ENCODE measurements at regions not wholly inside any gene's neighbourhood (a gene's known extent, or its start where the extent isn't known, plus 50 kb on each side); places are given as distances from the start of the nearest gene placed in this dataset.
A peak's percentile ranks its signal among the peaks of the same experiment; 100 is the strongest.

DNA sequence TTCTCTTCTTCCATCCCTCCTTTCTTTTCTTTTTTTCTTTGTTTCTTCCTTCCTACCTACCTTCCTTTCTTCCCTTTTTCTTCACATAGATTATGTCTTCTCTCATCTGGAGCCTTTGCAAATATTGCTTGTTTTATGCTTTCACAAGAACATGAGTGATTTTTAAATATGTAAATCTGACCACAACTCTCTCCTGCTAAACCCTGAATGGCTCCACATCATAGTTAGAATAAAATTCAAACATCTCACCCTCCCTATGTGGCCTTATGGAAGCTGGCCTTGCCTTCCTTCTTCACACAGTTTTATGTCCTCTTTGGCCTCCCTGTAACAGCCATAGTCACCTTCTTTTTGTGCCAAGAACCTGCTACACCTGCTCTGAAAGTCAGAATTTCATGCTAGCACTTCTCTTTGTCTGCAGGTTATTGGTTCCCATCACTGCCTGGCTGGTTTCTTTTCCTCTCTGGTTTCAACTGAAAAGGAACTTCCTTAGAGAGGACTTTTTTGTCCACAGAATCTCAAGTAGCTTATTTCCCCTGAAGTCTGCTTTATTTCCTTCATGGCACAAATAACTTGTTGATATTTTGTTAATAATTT, 114.3 kb upstream of the TNC start:
- no peaks in the 10 kb centered on the region for H3K9me3 ChIP-seq
- no peaks in the 10 kb centered on the region for H3K36me3 ChIP-seq
- no peak for TF ChIP-seq POLR2A (IDR thresholded peaks at IDR 0.05)
- no peak for TF ChIP-seq CTCF (IDR thresholded peaks at IDR 0.05)
- no peak for TF ChIP-seq EP300 (IDR thresholded peaks at IDR 0.05)
- TF ChIP-seq POLR2AphosphoS5 (IDR thresholded peaks at IDR 0.05) = no peak
- H3K27me3 ChIP-seq = no peaks in the 10 kb centered on the region
- no peak overlapping the region for H3K27ac ChIP-seq
- DNase-seq (no peak), ATAC-seq (ENCODE audit: low FRiP score in 2 of 2) (no peak)
- no peak overlapping the region for H3K4me3 ChIP-seq
- no peaks in the 10 kb centered on the region for H3K4me1 ChIP-seq

DNA sequence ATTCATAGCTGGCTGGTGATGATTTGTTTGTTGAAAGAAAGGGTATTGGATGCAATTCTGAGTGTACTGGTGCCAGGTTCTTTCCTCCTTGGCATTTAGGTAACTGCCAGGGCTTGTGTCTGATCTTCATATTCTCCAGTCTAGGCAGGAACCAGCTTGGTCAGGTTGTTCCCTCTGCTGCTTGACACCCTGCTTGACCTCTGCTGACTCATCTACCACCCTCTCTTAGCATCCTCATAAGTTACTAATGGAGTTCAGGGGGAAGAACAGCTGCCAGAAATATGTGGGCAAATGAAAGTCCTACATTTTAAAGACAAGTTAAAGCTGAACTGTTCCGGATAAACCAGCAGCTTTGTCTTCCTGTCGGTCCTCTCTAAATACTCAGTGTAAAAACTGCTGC, 116.1 kb upstream of the TNC start:
- Histone ChIP-seq H3K27ac (no peak overlapping the region), H3K4me3 (no peak overlapping the region), H3K27me3 (no peaks in the 10 kb centered on the region), H3K4me1 (no peaks in the 10 kb centered on the region), H3K9me3 (no peaks in the 10 kb centered on the region), H3K36me3 (no peaks in the 10 kb centered on the region)
- WGBS, 2 donors = 66 to 75% methylated on average over 2 of the region's 2 CpGs
- DNase-seq (peak in 1 of 2 donors; percentile 26), ATAC-seq (ENCODE audit: low FRiP score in 2 of 2) (peak in 1 of 2 donors; percentile 20)
- TF ChIP-seq EP300 (IDR thresholded peaks at IDR 0.05) (no peak), CTCF (IDR thresholded peaks at IDR 0.05) (no peak), POLR2AphosphoS5 (IDR thresholded peaks at IDR 0.05) (no peak), POLR2A (IDR thresholded peaks at IDR 0.05) (no peak)

- TF ChIP-seq CTCF (IDR thresholded peaks at IDR 0.05) (no peak), POLR2A (IDR thresholded peaks at IDR 0.05) (no peak), POLR2AphosphoS5 (IDR thresholded peaks at IDR 0.05) (no peak), EP300 (IDR thresholded peaks at IDR 0.05) (no peak)
- H3K9me3 ChIP-seq = no peaks in the 10 kb centered on the region
- no peaks in the 10 kb centered on the region for H3K27me3 ChIP-seq
- no peaks in the 10 kb centered on the region for H3K4me1 ChIP-seq
- no peaks in the 10 kb centered on the region for H3K36me3 ChIP-seq
- ATAC-seq (ENCODE audit: low FRiP score in 2 of 2) (no peak), DNase-seq (no peak)
- H3K4me3 ChIP-seq = no peak overlapping the region
- WGBS, 2 donors = 93 to 100% methylated on average over 1 of the region's 1 CpG
- H3K27ac ChIP-seq = no peak overlapping the region
Measured at GRCh38 chr9:115235221-115235620, 117.3 kb upstream of the TNC start.

- TF ChIP-seq POLR2A (IDR thresholded peaks at IDR 0.05) (no peak), POLR2AphosphoS5 (IDR thresholded peaks at IDR 0.05) (no peak), CTCF (IDR thresholded peaks at IDR 0.05) (no peak), EP300 (IDR thresholded peaks at IDR 0.05) (no peak)
- Histone ChIP-seq H3K27me3 (no peaks in the 10 kb centered on the region), H3K36me3 (no peaks in the 10 kb centered on the region), H3K4me3 (no peak overlapping the region), H3K9me3 (no peaks in the 10 kb centered on the region), H3K27ac (no peak overlapping the region), H3K4me1 (no peaks in the 10 kb centered on the region)
- 80 to 84% methylated on average over 7 of the region's 7 CpGs for WGBS, 2 donors
- ATAC-seq (ENCODE audit: low FRiP score in 2 of 2) (peak in 1 of 2 donors; percentile 82), DNase-seq (no peak)
Measured at GRCh38 chr9:115237385-115237998, 119.5 kb upstream of the TNC start.

DNA sequence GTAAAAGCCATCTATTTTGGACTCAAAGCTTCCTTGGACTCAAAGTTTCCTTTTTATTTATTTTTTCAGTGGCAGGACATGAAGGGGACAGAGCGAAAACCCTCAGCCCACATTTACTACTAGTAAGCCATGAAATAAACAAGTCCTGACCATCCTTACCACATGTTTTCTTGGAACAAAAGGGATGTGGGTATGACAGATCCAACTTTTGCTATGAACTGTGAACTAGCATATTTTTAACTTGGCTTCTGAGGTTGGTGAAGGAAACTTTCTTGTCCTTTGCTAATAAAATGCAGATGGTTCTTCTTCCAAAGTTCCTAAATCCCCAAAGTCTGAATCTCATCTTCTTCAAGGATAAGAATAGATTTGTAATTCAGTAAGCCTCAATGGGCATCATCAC, 122.7 kb upstream of the TNC start:
- no peaks in the 10 kb centered on the region for H3K27me3 ChIP-seq
- no peak for ATAC-seq (ENCODE audit: low FRiP score in 2 of 2)
- 89 to 92% methylated on average over 1 of the region's 1 CpG for WGBS, 2 donors

More for the DNA sequence above, 122.7 kb upstream of the TNC start:
- Histone ChIP-seq H3K9me3 (no peaks in the 10 kb centered on the region), H3K27ac (no peak overlapping the region), H3K4me3 (no peak overlapping the region), H3K4me1 (no peaks in the 10 kb centered on the region), H3K36me3 (no peaks in the 10 kb centered on the region)
- no peak for TF ChIP-seq CTCF (IDR thresholded peaks at IDR 0.05)
- no peak for TF ChIP-seq POLR2AphosphoS5 (IDR thresholded peaks at IDR 0.05)
- TF ChIP-seq EP300 (IDR thresholded peaks at IDR 0.05) = no peak
- no peak for TF ChIP-seq POLR2A (IDR thresholded peaks at IDR 0.05)
- DNase-seq = no peak

Measured in upper lobe of left lung (tissue), 6 donors.